Occipital lobe (tissue), 1 donor: ENCODE measurements at regions not wholly inside any gene's neighbourhood (a gene's known extent, or its start where the extent isn't known, plus 50 kb on each side); places are given as distances from the start of the nearest gene placed in this dataset.

Source experiments
- DNase-seq: peaks from one replicate; lab custom pipeline; 2025; lab: John Stamatoyannopoulos, UW

DNA sequence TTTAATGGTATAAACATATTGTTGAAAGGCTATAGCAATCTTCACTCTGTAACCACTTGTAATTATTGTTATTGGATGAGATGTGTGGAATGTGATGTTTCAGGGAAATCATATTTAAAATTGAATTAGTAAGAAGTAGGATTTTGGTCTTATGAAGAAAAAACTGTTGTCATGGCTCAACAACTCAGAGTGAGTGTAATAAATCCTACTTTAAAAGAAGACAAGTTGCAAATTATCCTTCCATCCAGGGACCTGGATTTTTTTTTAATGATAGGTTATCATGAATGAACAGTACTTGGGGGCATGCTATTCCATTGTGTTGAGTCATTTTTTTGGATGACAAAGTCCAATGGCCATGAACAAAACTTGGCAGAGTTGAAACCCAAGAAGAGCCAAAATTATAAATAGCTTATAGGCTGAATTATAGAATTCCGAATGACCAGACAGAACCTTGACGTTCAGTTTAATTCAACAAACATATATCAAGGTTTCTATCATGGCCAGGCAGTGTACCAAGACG lies 625.5 kb upstream of the ZNF717 start:
- DNase-seq = no peak

GRCh38 chr3:76415384-76415783 lies 624.5 kb upstream of the ROBO2 start:
- DNase-seq = no peak

DNA sequence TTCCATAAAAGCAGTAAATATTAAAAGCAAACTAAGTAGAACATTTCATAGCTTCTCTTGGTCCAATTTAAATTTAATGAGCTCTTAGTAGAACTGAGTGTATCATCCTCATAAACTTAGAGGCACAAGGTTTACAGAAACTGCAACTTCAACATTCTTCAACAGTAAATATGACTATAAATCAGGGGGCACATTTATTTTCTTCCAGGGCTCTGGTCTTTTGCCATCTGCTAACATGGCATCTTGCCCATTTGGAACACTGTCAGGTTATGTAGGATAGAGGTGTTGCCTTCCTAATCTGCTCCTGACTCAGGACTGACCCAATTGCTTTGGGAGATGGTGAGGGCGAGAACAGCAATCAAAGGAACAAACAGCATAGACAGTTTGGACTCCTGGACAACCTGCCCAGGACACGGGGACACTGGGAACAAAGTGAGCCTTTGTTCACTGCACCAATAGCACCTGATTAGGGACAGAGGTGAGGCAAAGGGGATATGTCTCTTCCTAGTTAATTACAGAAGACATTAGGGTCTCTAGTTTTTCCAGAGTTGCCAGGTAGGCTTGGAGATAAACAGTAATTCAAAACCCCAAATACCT lies 610.2 kb upstream of the ROBO2 start:
- no peak for DNase-seq

- DNase-seq = no peak
Observed at GRCh38 chr3:76432396-76432795, 607.5 kb upstream of the ROBO2 start.

DNA sequence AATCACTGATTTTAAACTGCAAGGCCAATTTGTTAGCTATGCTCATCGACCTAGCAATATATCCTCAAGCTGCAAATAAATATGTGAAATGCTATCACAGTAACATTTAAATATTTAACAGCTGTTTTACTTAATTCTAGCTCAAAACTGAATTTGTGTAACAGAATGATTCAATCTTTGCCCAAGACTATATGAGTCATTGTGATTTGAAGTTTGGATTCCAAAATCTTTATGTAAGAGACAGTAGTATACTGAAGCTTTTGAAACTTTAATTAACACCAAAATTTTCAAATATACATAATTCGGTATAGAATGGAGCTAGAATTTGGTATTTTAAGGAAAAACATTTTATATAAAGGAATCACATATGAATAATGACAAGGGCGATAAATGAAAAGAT lies 603.0 kb upstream of the ROBO2 start:
- DNase-seq = no peak

GRCh38 chr3:76438971-76439370 lies 600.9 kb upstream of the ROBO2 start:
- no peak for DNase-seq

GRCh38 chr3:76442374-76442915 lies 597.5 kb upstream of the ROBO2 start:
- DNase-seq = no peak

GRCh38 chr3:76456322-76456721 lies 583.6 kb upstream of the ROBO2 start:
- DNase-seq = no peak

DNA sequence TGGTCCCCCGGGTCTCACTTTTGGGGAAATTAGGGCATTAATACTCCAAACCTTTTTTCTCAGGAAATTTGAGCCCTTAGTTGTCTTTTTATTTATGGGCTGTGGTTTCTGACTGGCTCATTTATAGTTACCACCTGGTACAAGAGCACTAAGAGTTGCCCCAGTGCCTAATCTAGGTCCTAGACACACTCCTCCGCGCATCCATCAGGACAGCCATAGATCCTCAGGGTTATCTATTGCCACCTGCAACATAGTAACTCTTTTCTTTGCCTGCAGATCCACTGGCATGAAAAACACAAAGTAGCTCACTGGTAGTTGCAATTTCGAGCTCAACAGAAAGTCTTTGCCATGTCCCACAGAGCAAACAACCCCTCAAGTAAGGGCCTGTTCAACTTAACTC lies 576.4 kb upstream of the ROBO2 start:
- no peak for DNase-seq

DNA sequence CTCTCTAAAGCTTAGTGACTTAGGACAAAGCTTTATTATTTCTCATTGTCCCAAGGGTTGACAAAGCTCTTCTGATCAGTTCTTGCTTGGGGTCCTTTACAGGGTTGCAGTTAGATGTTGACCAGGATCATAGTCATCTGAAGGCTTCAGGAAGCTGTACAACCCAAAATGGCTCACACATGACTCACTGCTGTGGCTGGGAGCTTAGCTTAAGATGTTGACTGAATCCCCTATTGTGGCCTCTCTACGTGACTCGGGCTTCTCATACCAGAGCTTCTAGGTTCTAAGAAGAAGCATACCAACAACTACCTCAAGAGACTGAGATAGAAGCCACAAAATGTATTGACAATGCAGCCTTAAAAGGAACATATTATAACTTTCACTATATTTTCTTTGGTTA lies 569.6 kb upstream of the ROBO2 start:
- no peak for DNase-seq

DNA sequence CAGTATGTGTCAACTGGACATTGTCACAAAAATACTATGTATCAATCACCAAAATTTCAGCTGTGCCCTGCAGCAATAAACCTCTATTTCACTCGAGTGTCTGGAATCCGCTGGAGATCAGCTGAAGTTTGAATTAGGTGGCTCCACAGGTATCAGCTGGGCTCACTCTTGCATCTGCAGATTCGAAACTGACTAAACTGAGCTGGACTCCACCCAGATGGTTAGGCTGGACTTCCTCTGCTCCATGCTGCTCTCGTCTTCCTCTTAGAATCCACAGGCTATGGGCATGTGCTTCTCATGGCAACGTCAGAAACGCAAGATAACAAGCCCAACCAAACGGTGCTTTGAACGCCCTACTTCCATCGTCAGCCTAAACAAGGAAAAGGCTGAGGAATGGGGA lies 565.3 kb upstream of the ROBO2 start:
- no peak for DNase-seq

DNA sequence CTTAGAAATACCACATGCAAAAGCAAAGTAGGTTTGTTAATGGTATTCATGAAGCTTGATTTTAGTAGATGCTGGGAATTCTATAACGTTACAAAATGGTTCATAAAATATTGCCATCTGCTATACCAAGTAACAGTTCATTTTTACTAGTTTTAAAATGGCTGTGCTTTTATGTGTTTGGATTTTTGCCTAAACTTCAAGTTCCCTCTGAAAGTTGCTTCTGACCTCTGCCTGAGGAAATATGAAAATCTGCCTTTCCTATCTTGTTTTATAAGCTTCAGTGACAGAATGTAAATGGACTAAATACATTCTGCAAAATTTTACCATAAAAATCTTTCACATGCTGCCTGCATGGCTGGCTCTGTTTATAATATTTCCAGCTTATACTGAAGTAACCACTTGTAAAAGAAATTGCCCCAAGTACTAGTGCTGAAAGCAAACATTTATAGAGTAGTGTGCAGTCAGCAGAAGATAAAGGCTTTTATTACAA lies 560.7 kb upstream of the ROBO2 start:
- DNase-seq = no peak

DNA sequence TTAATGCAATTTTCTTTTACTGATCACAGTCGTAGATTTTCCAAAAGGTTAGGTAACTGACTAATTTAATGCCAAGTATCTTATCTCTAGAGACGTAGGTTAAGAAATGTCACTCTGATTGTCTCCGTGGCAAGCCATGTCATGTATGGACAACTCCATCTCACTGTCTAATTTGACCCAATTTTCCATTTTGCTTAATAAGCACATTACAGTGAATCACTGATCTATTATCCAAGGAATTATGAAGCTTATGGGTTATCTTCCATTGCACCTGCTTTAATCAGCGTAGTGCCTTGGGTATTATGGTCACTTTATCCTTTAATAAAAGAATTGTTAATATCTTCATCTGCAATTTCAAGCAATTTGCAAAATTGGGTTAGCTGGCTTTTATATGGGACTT lies 557.4 kb upstream of the ROBO2 start:
- DNase-seq = no peak

GRCh38 chr3:76487446-76487845 lies 552.5 kb upstream of the ROBO2 start:
- DNase-seq = no peak

- no peak for DNase-seq
Observed at GRCh38 chr3:76490064-76490463, 549.8 kb upstream of the ROBO2 start.

DNA sequence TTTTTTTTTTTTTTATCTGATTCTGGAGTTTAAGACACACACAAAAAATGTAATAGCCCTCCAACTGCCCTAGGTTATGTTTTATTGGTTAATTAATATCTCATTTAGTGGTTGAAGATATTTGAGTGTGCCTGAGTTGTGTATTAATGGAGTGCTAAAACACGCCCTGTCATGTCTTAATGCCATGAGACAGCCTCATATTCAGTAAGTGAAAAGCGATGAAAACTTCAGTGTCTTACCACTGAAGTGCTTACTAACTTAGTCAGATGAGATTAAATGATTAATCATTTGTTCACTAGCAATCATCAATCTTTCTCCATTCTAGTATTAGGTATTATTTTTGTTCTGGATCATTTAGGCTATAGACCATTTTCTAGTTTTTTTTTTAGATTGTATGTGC lies 544.7 kb upstream of the ROBO2 start:
- DNase-seq = no peak

DNA sequence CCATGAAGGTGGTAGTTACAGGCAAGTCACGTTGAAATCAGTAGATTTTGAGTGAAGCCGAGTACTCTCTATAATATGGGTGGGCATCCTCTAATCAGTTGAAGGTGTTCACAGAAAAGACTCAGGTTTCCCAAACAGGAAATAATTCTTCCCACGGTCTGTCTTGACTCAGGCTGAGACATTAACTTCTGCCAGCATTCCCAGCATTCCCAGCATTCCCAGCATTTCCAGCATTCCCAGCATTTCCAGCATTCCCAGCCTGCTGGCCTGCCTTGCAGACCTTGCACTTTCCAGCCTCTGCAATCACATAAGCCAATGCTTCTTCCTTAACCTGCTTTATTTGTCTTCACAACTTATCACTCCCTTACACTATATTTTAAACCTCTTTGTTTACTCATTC lies 542.3 kb upstream of the ROBO2 start:
- no peak for DNase-seq

GRCh38 chr3:76500746-76501275 lies 539.1 kb upstream of the ROBO2 start:
- DNase-seq = no peak

DNA sequence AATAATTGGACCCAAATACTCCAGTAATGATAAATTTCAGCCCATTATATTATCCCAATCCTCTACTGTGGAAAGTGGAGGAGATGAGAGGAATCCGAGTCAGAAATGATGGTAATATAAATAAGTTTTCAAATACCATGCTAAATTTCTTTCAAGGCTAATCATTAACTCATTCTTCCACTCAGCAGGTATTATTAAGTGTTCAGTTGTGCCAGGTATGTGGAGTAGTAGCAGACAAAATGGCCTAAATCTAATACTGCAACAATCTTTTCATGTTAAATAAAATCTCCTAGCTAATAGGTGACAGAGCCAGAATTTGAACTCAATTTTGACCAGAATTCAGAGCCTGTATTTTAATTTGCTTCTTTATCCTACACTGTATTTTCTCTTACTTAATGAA lies 538.6 kb upstream of the ROBO2 start:
- no peak for DNase-seq

GRCh38 chr3:76502076-76502475 lies 537.8 kb upstream of the ROBO2 start:
- no peak for DNase-seq

DNA sequence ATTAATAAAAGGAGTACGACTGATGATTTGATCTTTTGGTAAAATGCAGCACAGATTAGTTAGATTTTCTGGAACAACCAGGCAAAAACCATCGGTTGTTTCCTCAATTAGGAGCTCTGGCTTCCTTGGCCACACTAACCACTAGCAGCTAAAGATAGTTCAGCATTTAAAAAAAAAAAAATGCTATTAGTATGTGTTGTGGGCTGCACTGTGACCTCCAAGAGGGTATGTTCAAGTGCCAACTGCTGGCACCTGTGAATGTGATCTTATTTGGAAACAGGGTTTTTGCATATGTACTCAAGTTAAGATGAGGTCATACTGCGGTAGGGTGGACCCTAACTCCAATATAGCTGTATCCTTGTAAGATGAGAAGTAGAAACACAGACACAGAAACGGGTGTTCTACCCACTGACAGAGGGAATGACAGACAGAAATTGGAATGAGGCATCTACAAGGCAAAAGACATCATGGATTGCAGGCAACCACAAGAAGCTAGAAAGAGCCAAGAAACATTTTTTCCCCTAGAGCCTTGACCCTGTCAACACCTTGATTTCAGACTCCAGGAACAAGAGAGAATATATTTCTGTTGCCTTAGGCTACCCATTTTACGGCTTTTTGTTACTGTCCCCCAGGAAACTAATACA lies 534.6 kb upstream of the ROBO2 start:
- DNase-seq = no peak

DNA sequence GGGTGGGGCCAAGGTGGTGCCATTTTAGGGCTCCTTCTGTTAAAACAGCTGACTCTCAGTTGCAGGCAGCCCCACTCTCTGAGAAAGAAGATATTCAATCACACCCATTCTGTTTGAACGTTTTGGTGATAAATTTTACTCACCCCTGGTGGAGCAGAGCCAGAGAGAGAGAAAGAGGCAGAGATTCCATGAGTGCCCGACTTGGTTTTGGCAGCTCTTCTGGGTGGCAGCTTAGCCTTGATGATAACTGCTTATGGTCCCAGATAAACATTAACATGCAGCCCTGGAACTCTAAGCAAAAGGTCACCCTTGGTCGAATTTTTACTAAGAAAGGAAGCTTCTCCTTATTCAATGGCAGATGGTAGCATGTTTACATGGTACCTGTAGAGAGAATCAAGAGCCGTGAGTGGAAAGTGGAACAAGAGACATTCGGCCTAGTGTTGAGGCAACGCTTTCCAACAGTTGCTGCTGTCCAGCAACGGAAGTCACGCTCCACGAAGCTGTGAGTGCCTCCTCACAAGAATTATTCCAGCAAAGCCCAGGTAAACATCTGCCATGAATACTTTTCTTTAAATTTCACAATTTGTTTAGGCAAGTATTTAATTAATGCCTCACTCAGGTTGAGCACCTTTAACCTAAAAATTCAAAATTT lies 530.6 kb upstream of the ROBO2 start:
- no peak for DNase-seq
